SK-N-SH (cell line): ENCODE measurements at regions not wholly inside any gene's neighbourhood (a gene's known extent, or its start where the extent isn't known, plus 50 kb on each side); places are given as distances from the start of the nearest gene placed in this dataset.

Experiments
- EZH2phosphoT487 ChIP-seq: fragments of 200-600 bp; sonication (generic); IDR thresholded peaks from 2 replicates; pipeline ENCODE4 v1.6.1; 2017; ENCODE audit warnings: low read depth, mixed run types, mild to moderate bottlenecking, antibody characterized with exemption, moderate library complexity, borderline replicate concordance
- FOXJ3 ChIP-seq: sonication (generic); formaldehyde crosslinking; IDR thresholded peaks from 2 replicates; pipeline ENCODE4 v1.5.1; 2020; ENCODE audit warnings: mild to moderate bottlenecking, missing genetic modification reagents
- GABPA ChIP-seq: IDR thresholded peaks from 2 replicates; pipeline ENCODE4 v1.4.0; 2012; ENCODE audit warnings: low read depth, mild to moderate bottlenecking
- NRF1 ChIP-seq: IDR thresholded peaks from 2 replicates; pipeline ENCODE4 v1.6.1; 2012; ENCODE audit warnings: low read depth, mild to moderate bottlenecking, low read length
- POLR2AphosphoS5 ChIP-seq: IDR thresholded peaks from 2 replicates; pipeline ENCODE4 v1.6.1; 2012; ENCODE audit warnings: low read depth, low read length
- RAD21 ChIP-seq: IDR thresholded peaks from 2 replicates; pipeline ENCODE4 v1.6.1; 2012; ENCODE audit warnings: mild to moderate bottlenecking, low read length
- RFX5 ChIP-seq: IDR thresholded peaks from 2 replicates; pipeline ENCODE4 v1.6.1; 2012; ENCODE audit warnings: mild to moderate bottlenecking, improper control_type of control experiment, low read length
- SIN3A ChIP-seq: IDR thresholded peaks from 2 replicates; pipeline ENCODE4 v1.6.1; 2012; ENCODE audit warnings: low read depth, mild to moderate bottlenecking, low read length, moderate library complexity, borderline replicate concordance
- SMC3 ChIP-seq: IDR thresholded peaks from 2 replicates; pipeline ENCODE4 v1.6.1; 2012; ENCODE audit warnings: low read depth, low read length, improper control_type of control experiment
- TAF1 ChIP-seq: IDR thresholded peaks from 2 replicates; pipeline ENCODE4 v1.6.1; 2012; ENCODE audit warnings: low read depth, mild to moderate bottlenecking, low read length, moderate library complexity, borderline replicate concordance
- TF ChIP-seq, protein P1 (sequence below): IDR thresholded peaks from 2 replicates; pipeline ENCODE4 v1.4.0; 2012; ENCODE audit warnings: low read depth
- TF ChIP-seq, protein P2 (sequence below): fragments of 200-600 bp; sonication (generic); IDR thresholded peaks from 2 replicates; pipeline ENCODE4 v1.6.1; 2017; ENCODE audit warnings: antibody characterized with exemption, mild to moderate bottlenecking, moderate library complexity
- TF ChIP-seq, protein P3 (sequence below): IDR thresholded peaks from 2 replicates; pipeline ENCODE4 v1.6.1; 2012; ENCODE audit warnings: mild to moderate bottlenecking, low read depth, low read length, moderate library complexity
- TF ChIP-seq, protein P4 (sequence below): IDR thresholded peaks from 2 replicates; pipeline ENCODE4 v1.4.0; 2012; ENCODE audit warnings: low read depth, borderline replicate concordance

DNA sequence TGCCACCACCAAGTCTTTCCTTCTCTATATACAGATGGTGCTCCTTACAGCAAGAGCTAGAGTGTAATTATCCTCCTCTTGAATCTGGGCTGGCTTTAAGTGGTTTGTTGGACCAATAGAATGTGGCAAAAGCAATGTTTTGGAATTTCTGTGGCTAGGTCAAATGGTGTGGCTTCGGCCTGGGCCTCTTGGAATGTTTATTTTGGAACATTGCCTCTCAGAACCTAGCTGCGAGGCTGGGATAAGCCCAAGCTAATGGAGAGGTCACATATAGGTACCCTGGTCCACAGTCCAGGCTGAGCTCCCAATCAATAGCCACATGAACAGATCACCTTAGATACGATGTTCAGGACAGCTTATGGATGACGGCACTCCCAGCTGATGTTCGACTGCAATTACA lies 556.7 kb downstream of the TYW1 start:
- TF ChIP-seq RFX5 (no peak), EZH2phosphoT487 (no peak), SMC3 (no peak), GABPA (no peak), SIN3A (no peak), NRF1 (no peak), RAD21 (no peak), FOXJ3 (CRISPR knock-in tag) (no peak), TAF1 (no peak), POLR2AphosphoS5 (no peak)
- TF ChIP-seq, protein P1, sequence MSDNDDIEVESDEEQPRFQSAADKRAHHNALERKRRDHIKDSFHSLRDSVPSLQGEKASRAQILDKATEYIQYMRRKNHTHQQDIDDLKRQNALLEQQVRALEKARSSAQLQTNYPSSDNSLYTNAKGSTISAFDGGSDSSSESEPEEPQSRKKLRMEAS, result no peak
- TF ChIP-seq, protein P2, sequence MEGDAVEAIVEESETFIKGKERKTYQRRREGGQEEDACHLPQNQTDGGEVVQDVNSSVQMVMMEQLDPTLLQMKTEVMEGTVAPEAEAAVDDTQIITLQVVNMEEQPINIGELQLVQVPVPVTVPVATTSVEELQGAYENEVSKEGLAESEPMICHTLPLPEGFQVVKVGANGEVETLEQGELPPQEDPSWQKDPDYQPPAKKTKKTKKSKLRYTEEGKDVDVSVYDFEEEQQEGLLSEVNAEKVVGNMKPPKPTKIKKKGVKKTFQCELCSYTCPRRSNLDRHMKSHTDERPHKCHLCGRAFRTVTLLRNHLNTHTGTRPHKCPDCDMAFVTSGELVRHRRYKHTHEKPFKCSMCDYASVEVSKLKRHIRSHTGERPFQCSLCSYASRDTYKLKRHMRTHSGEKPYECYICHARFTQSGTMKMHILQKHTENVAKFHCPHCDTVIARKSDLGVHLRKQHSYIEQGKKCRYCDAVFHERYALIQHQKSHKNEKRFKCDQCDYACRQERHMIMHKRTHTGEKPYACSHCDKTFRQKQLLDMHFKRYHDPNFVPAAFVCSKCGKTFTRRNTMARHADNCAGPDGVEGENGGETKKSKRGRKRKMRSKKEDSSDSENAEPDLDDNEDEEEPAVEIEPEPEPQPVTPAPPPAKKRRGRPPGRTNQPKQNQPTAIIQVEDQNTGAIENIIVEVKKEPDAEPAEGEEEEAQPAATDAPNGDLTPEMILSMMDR, result no peak
- TF ChIP-seq, protein P3, sequence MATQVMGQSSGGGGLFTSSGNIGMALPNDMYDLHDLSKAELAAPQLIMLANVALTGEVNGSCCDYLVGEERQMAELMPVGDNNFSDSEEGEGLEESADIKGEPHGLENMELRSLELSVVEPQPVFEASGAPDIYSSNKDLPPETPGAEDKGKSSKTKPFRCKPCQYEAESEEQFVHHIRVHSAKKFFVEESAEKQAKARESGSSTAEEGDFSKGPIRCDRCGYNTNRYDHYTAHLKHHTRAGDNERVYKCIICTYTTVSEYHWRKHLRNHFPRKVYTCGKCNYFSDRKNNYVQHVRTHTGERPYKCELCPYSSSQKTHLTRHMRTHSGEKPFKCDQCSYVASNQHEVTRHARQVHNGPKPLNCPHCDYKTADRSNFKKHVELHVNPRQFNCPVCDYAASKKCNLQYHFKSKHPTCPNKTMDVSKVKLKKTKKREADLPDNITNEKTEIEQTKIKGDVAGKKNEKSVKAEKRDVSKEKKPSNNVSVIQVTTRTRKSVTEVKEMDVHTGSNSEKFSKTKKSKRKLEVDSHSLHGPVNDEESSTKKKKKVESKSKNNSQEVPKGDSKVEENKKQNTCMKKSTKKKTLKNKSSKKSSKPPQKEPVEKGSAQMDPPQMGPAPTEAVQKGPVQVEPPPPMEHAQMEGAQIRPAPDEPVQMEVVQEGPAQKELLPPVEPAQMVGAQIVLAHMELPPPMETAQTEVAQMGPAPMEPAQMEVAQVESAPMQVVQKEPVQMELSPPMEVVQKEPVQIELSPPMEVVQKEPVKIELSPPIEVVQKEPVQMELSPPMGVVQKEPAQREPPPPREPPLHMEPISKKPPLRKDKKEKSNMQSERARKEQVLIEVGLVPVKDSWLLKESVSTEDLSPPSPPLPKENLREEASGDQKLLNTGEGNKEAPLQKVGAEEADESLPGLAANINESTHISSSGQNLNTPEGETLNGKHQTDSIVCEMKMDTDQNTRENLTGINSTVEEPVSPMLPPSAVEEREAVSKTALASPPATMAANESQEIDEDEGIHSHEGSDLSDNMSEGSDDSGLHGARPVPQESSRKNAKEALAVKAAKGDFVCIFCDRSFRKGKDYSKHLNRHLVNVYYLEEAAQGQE, result no peak
- TF ChIP-seq, protein P4, sequence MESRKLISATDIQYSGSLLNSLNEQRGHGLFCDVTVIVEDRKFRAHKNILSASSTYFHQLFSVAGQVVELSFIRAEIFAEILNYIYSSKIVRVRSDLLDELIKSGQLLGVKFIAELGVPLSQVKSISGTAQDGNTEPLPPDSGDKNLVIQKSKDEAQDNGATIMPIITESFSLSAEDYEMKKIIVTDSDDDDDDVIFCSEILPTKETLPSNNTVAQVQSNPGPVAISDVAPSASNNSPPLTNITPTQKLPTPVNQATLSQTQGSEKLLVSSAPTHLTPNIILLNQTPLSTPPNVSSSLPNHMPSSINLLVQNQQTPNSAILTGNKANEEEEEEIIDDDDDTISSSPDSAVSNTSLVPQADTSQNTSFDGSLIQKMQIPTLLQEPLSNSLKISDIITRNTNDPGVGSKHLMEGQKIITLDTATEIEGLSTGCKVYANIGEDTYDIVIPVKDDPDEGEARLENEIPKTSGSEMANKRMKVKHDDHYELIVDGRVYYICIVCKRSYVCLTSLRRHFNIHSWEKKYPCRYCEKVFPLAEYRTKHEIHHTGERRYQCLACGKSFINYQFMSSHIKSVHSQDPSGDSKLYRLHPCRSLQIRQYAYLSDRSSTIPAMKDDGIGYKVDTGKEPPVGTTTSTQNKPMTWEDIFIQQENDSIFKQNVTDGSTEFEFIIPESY, result no peak
